SHP77 treated with DMSO at 0.1 percent for 48 hours (cell line): ENCODE measurements at regions not wholly inside any gene's neighbourhood (a gene's known extent, or its start where the extent isn't known, plus 50 kb on each side); places are given as distances from the start of the nearest gene placed in this dataset.
"Not testable (repeated sequence)": the region's sequence is repeated elsewhere in the genome, so short reads cannot be mapped to it uniquely, and the experiment has no call there.

Source experiments
- DNase-seq: peaks from one replicate; lab custom pipeline; 2025; lab: John Stamatoyannopoulos, UW

- DNase-seq, result no peak
These were observed 235.7 kb downstream of the SATB1 start for GRCh38 chr3:18189282-18190050.

- DNase-seq, result no peak
These were observed 236.6 kb downstream of the SATB1 start for GRCh38 chr3:18188491-18188890.

- no peak for DNase-seq
These were observed 239.5 kb downstream of the SATB1 start for GRCh38 chr3:18185624-18186023.

DNA sequence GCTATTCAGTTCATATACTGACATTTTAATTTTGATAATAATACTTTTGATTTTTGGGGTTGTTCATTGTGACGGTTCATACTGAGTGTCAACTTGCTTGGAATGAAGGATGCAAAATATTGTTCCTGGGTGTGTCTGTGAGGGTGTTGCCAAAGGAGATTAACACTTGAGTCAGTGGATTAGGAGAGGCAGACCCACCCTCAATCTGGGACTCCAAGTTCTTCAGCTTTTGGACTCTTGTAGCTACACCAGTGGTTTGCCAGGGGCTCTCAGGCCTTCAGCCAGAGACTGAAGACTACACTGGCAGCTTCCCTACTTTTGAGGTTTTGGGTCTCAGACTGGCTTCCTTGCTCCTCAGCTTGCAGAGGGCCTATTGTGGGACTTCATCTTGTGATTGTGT lies 242.2 kb downstream of the SATB1 start:
- DNase-seq, result not testable (repeated sequence)

DNA sequence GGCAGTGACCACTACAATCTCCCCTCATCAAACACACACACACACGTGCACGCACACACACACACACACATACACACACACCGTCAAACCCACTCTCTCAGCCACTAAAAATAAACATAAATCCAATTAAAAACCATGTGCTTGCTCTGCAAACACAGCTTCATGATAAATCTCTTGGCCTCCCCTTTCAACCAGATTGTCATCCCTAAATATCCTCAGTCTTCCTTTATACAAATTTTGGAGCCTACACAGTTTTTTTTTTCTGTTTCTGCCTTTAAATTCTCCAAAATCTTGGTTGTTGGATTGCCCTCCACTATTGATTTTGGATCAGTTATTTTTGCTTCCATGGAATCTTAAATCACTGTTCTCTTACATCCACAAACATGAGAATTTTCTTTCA lies 245.6 kb downstream of the SATB1 start:
- DNase-seq, result peak; percentile 15

DNA sequence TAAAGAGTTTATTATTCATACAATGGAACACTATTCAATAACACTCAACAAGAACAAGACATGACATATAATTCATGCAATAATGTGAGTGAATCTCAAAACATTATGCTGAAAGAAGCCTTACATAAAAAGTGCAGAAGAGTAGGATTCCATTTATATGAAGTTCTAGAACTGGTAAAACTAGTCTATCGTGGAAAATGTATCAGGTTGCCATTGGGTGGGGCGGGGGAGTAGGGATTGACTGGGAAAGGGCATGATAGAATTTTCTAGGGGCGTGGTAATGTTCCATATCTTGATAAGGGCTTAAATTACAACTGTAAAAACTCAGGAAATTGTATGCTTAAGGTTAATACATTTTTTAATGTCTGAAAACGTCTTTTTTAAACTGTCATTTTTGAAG lies 247.9 kb downstream of the SATB1 start:
- DNase-seq, result no peak

GRCh38 chr3:18173891-18174290 lies 251.2 kb downstream of the SATB1 start:
- not testable (repeated sequence) for DNase-seq

DNA sequence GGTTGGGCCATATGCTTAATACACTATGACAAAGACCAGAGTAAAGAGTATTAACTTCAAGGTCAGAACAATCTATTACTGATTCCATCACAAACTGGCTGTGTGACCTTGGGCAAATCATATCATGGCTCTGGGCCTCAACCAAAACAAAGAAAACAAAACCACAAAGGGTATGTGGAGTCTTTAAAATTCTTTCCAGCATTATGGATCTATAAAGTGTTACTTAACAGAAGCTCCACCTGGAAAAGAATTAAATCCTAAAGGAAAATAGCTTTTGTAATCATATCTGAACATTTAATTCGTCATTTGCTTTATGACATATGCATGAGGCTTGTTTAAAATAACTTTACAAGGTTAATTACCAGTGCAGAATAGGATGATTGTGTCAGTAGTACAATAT lies 265.5 kb downstream of the SATB1 start:
- DNase-seq, result no peak

GRCh38 chr3:18153571-18154173 lies 271.5 kb downstream of the SATB1 start:
- no peak for DNase-seq

GRCh38 chr3:18151199-18151598 lies 273.9 kb downstream of the SATB1 start:
- DNase-seq, result no peak

DNA sequence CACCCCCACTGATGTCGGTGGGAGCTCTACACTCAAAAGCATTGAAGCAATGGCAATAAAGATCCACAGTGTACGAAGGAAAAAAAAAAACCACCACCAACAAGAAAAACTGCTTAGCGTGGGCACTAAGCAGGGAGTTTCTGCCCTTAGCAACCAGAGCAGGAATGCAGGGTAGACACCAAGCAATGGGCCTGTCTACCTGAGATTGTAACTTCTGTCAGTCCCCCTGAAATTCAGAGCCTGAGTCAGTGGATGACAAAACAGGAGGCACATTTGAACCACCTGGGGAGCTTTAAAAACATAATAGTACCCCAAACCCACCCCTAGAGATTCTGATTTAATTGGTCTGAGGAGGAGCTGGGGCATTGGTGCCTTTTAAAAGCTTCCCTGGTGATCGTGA lies 275.2 kb downstream of the SATB1 start:
- no peak for DNase-seq

- no peak for DNase-seq
These were observed 275.8 kb downstream of the SATB1 start for GRCh38 chr3:18149386-18149785.

- DNase-seq, result no peak
These were observed 280.6 kb downstream of the SATB1 start for GRCh38 chr3:18144571-18144970.

- DNase-seq, result no peak
These were observed 281.8 kb downstream of the SATB1 start for GRCh38 chr3:18143258-18143780.

DNA sequence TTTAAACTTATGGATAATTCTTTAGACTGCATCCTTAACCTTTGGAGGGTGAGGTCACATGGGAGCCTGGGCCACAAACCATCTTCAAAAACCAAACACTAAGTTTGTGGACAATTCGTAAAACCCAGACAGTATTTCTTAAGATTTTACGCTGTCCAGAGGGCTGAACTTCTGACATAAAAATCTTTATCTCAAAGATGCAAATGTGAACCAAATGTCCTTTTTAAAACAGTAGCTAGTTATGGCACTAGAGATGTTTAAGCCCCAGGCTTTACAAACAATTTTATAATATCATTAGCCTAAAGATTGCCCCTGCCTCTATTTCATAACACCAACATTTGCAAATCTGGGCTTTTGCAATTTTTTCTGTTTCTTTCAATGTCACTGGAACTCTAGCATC lies 287.2 kb downstream of the SATB1 start:
- no peak for DNase-seq

- no peak for DNase-seq
These were observed 289.9 kb downstream of the SATB1 start for GRCh38 chr3:18135060-18135814.

GRCh38 chr3:18134386-18135059 lies 290.6 kb downstream of the SATB1 start:
- no peak for DNase-seq

DNA sequence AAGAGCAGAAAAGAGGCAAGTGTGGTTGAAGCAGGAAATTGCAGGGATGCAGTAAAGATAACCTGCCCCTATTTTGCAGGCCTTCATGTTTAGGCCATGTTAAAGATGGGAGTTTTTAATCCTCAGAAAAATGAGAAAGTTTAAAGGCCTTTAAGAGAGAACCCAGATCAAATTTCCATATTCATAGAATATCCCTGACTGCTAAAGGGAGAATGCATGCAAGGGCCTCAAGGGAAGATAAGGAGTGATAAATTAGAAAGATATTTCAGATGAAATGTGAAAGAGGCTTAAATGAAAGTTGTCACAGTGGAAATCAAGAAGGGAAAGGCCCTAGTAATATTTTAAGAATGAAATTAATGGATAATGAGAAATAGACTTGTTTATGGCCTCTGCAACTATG lies 292.1 kb downstream of the SATB1 start:
- DNase-seq, result no peak

GRCh38 chr3:18127859-18128681 lies 297.1 kb downstream of the SATB1 start:
- no peak for DNase-seq

GRCh38 chr3:18127174-18127858 lies 297.8 kb downstream of the SATB1 start:
- no peak for DNase-seq

GRCh38 chr3:18126772-18127171 lies 298.4 kb downstream of the SATB1 start:
- no peak for DNase-seq
